GM21717 (cell line): ENCODE measurements at regions not wholly inside any gene's neighbourhood (a gene's known extent, or its start where the extent isn't known, plus 50 kb on each side); places are given as distances from the start of the nearest gene placed in this dataset.

Experiments used
- ATAC-seq: cut with Tn5 transposase; IDR thresholded peaks from one replicate; pipeline ENCODE4 v1.9.1; 2021; ENCODE audit warnings: mild to moderate bottlenecking, moderate library complexity; ENCODE audit not compliant: unreplicated experiment

DNA sequence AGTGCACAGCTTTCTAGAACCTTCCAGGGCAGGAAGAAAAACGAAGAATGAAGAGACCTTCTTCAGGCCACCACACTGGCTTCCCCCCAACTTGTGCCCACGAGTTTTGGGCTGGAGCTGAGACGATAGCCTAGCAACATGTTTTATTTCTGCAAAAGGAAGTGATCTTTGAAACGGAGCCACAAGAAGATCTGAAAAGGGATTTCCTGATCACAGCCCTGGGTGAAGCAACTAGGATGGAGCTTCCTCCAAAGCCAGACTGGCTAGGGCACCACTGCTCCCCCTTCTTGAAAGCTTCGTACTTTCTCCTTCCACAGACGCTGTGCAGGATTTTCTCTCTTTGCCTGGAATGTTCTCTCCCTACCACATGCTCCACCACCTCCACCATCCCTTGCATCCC is 418.3 kb downstream of the MED13L start:
- no peak for ATAC-seq

DNA sequence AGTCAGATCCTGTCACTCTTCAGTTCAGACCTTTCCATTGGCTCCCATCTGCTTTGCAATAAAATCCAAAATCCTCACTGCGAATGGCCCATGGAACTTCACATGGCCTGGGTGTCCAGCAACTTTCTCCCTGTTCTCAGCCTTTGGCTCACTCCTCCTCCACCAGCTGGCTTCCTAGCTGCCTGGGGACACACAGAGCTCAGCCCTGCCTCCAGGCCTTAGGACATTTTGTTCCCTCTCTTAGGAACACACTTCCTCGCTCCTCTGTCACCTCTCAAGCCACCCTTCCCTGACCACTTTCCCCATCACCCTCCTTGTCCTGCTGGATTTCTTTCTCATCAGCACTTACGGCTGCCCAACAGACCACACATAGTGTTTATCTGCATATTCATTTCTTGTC is 419.6 kb downstream of the MED13L start:
- ATAC-seq, result no peak

DNA sequence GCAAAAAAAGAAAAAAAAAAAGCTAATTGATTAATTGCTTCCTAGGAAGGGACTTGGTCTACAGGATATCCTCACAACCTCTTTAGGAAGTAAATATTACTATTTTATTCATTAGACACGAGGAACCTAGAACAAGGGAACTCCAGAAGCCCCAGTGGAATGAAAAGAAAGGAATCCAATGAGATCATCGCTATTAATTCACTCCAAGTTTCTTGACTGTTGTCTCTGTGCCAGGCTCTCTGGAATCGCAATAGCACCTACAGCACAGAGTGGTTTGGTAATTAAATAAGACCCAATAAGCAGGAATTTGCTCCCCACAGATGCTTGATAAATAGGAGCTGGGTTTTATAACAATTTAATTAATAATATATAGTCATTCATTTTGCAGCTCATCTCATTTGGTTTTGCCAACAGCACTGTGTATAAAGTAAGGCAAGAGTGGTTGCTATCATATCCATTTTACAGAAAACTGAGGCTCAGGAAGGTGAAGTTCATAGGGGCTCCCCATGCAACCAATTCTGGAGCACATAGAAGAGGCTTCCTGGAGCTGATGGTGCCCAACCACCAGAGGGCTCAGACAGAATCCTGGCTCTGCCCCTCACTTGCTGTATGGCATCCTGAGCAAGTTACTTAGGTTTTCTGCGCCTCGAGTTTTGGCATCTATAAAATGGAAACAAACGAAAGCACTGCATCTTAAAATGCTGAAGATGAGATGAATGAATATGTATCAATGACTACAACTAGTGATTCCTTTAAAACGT is 420.2 kb downstream of the MED13L start:
- ATAC-seq, result no peak

DNA sequence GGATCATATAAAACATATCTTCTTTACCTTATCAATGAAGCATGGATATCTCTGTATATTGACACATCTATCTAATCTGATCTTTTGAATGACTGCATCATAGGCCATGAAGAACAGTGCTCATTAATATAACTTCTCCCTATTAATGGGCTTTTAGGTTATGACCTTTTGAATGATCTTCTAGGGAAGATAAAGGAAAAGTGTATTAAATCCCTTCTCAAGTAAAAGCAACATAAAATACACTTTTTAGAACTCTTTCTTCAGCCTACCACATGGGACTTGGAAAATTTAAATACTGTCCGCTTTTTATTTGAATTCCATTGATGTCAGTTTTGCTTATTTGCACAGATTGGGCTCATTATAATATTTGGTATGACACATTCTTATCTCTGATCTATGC is 425.4 kb downstream of the MED13L start:
- ATAC-seq, result no peak

DNA sequence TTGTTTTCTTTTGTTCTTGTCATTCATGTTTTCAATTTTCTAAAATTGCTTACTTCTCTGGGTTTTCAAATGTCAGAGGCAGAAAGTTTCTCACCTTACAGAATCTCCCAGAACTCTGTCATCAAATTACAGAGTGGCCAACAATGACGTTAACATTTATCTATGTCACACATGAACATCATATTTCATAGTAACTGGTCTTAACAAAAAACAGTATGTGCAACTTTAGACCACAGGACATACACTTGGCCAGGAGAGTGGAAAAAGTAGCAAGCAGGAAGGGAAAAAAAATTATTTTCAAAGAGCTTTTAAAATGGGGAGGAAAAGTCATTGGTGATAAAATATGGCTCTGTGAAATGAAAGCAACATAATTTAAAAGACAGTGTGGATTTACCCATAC is 426.5 kb downstream of the MED13L start:
- ATAC-seq, result no peak

DNA sequence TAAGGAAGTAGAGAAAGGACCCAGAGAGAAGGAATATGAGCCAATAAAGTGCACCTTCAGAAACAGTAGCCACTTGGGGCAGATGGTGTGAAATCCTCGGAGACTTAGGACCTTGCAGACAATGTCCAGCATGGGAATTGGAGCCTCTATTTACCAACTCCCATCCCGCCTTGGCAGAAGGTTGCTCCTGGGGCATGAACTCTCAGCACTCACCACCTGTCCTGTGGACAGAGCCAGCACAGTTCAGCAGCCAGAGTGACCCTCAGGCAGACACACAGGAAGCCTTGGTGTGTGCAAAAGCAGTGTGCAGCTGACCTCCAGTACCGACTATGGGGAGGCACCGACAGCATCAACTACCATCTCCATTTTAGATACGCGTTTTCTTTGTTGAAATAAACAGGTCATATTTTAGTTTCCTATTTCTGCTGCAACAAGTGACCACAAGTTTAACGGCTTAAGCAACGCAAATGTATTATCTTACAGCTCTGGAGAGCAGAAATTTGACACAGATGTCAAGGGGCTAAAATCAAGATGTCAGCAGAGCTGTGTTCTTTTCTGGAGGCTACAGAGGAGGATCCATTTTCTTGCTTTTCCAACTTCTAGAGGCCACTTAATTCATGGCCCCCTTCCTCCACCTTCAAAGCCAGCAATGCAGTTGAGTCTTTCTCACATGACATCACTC is 428.1 kb downstream of the MED13L start:
- ATAC-seq, result no peak

DNA sequence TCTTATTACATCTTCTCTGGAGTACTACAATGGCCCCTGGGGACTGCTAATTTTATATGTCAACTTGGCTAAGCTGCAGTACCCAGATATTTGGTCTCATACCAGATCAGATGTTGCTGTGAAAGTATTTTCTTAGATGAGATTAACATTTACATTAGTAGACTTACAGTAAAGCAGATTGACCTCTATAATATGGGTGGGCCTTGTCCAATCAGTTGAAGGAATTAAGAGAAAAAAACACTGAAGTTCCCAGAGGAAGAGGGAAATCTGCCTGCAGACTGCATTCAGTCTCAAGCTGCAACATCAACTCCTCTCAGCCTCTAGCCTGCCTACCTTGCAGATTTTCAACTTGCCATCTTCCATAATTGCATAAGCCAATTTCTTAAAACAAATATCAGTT is 430.1 kb downstream of the MED13L start:
- no peak for ATAC-seq

DNA sequence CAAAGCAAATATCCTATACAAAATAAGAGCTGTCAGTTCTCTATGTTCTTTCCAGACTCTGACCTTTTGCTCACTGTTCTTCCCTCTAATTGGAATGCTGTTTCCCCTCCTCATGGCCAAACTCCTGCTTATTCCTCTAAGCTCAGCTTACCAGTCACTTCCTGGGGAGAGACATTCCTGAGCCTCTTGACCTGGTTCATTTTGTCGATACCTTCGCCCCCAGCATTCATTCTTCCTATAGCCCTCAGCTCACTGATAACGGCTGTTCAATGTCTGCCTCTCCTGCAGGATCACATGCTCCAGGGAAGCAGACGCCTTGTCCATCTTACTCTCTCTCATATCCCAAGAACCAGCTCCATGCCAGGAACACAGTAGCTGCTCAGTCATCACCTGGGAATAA is 431.0 kb downstream of the MED13L start:
- no peak for ATAC-seq

DNA sequence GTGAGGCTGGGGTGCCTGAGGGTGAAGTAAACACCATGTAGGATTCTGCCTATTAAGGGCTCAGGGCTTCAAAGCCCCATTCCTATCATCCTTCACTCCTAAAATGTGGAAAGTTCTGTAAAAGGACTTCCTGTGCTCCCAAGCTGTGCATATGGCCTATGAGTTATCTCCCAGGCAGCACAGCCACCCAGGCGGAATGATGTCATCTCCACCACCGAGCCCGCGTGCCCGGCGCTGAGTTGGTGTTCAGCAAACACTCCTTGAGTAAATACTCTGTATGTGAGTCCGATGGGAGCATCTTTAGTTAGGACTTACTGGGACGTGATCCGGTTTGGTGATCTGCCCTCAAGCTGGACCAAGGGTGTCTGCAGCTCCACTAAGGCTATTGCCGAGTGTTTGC is 437.3 kb downstream of the MED13L start:
- ATAC-seq, result no peak

DNA sequence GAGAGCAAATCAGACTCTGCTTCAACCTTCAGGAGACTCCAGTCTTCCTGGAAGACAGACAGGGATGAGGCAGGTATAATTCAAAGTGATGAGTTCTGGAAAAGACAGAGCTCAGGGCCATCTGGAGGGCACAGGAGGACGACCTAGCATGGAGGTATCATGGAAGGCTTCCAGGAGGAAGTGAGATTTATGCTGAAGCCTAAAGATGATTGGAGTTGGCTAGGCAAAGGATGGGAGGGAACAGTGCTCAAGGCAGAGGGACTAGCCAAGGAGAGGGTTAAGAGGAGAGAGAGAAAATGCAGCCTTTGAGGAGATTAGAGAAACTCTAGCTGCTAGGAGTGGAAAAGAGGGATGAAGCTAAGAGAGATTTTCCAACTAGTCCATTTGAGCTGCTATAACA is 438.5 kb downstream of the MED13L start:
- no peak for ATAC-seq

DNA sequence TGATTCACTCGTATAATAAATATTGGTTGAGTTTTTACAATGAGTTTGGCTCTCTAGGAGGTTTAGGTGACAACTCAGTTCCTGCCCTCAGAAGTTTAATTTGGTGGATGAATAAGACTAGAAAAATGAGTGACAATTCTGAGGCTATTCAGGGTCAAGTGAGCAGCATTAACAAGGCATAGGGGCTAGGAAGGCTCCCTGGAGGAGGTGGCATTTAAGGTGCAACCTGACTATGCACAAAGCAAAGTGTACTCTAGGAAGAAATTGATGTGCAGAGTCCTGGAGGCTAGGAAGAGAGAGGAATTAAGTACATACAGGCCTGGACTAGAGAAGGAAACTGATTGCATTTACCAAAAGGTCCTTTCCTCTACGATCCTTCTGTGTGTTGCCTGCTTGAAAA is 440.3 kb downstream of the MED13L start:
- ATAC-seq, result no peak

DNA sequence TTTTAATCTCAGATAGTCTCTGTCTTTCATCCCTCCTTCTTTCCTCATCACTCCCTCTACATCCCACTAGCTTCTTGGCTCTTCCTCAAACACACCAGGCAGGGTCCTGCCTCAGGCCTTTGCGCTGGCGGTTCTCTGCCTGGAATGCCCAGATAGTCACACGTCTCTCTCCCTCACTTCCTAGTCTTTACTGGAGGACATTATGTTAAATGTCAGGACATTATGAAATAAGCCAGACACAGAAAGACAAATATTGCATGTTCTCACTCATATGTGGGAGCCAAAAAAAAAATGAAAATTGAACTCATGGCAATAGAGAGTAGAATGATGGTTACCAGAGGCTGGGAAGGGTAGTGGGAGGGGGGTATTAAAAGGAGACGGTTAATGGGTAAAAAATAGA is 442.0 kb downstream of the MED13L start:
- ATAC-seq, result no peak

DNA sequence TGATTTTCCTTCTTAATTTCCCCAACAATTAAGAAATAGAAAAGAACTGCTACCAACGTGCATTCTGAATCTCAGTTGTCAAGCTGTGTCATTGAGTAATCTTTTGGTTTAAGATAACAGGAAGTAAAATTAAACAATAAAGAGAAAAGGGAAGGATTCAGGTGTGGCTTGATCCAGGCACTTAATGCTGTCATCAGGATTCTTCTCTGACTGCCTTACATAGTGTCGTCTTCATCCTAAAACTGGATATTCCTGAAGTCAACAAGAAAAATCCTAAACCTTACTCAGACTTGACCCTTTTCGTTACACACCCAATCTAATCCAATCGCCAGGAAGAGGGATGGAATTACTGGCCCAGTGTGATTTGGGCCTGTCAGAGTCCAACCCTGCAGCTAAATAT is 443.8 kb downstream of the MED13L start:
- ATAC-seq, result no peak

DNA sequence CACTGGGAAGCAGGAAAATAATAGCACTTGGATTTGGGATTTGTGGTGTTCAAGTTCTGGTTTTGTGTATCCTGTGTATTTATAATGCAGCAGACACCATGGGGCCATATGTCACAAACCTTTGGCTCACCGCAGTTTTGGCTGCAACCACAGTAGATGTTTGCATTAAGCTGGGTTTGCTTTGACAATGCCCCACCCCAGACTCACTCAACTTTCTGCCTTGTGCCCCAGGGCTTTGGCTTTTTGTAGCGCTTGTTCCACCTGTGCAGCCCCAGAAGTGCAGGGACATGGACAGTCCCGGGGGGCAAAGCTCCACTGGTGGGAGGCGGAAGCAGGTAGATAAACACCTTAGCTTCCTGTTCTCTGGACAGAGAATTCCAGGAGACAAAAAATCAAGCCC is 446.9 kb downstream of the MED13L start:
- no peak for ATAC-seq

DNA sequence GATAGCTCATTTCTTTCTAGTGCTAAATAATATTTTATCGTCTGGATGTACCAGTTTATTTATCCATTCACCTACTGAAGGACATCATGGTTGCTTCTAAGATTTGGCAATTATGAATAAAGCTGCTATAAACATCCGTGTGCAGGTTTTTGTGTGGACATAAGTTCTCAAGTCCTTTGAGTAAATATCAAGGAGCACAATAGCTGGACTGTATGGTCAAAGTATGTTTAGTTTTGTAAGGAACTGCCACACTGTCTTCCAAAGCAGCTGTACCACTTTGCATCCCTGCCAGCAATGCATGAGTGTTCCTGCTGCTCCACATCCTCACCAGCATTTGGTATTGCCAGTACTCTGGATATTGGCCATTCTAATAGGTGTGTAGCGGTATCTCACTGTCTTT is 447.4 kb downstream of the MED13L start:
- ATAC-seq, result no peak

DNA sequence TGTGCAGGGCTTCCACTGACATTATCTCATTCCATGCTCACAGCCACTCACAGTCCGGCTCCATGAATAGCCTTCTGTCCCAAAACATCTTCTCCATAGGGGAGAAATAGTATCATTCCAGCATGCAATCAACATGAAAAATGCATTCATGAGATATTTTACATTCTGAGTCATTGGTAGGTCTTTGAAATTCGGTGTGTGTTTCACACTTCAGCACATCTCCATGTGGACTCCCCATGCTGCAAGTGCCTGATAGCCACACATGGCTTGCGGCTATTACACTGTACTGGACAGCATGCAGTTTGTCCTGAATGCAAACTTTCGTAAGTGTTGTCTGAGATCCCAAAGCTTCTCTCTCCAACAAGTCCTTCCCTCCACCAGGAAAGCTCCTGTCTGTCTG is 449.3 kb downstream of the MED13L start:
- no peak for ATAC-seq

DNA sequence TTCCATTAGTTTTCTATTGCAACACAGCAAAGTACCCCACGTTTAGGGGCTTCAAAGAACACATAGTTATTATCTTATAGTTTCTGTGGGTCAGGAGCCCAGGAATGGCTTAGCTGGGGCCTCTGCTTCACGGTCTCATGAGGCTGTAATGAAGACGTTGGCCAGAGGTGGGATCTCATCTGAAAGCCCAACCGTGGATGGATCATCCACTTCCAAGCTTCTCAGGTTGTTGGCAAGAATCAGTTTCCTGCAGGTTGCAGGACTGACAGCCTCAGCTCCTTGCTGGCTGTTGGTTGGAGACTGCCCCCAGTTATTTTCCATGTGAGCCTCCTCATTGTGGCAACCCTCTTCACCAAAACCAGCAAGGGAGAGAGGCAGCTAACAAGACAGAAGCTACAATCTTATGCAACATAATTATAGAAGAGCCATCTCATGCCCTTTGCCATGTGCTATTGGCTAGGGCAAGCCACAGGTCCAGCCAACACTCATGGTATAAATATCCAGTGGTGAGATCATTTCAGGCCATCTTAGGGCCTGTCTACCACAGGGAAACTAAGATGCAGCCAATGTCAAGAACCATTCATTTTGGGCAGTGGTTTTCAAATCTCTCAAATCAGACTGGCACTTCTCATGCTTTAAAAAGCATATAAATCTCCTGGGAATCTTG is 452.4 kb downstream of the MED13L start:
- ATAC-seq, result no peak

DNA sequence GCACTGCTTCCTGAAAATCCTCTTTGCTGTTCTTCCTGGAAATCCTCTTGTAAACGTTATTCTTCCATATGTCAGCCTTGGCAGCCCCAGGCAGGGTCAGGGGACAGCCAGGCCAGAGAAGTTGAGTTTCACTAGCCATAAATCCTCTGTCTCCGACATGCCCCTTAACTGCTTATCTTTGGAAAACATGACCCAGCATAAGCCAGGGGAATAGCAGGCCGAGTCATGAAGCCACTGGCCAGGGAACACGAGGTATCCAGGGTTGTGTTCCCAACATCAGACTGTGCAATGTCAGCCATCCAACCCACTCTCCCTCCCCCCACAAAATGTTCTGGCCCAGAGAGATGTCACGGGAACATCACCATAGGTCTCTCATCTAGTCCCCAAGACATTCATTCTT is 453.9 kb downstream of the MED13L start:
- ATAC-seq, result no peak

DNA sequence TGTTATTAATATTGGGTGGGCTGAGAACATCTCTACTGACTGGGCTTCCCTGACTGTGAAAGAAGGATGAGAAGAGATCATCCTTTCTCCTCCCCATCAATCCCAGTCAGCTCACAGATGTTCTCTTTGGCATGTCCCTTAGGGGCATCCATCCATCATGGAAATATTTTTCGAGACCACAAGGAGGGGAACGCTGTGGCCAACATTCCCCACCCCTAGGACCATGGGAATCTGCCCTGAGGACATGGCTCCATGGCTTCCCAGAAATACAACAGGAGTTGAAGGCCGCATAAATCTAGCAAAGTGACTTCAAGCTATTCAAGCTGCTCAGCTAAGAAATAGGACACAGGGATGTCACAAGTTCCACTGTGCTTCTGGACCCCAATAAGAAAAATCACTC is 456.8 kb downstream of the MED13L start:
- ATAC-seq, result no peak

DNA sequence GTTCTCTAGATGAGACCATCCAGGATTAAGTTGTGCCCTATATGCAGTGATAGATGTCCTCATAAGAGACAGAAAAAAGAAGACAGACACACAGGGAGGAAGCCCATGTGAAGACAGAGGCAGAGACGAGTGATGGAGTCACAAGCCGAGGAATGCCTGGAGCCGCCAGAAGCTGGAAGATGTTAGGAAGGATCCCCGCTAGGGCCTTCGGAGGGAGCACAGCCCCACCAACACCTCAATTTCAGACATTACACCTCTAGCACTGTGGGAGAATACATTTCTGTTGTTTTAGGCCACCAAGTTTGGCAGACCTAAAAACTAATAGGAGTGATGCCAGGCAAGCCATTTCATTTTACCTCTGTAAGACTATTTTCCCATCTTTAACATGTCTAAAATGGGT is 458.5 kb downstream of the MED13L start:
- no peak for ATAC-seq

DNA sequence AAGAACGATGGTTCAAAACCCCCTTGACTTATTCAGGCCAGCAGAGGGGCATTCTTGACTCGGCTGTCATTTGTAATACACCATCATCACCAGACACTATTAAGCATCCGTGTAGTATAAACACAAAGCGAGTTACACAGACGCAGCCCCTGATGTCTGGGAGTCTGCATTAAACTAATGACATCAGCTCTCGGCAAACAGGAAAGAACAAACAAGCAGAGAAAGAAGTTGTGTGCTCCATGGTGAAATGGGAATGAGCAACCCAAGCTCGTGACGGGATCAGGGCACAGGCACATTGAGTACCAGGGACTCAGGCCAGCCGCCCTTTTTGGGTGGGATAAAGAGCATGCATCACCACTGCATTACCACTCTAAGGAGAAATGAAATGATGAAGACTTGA is 460.1 kb downstream of the MED13L start:
- ATAC-seq, result no peak

DNA sequence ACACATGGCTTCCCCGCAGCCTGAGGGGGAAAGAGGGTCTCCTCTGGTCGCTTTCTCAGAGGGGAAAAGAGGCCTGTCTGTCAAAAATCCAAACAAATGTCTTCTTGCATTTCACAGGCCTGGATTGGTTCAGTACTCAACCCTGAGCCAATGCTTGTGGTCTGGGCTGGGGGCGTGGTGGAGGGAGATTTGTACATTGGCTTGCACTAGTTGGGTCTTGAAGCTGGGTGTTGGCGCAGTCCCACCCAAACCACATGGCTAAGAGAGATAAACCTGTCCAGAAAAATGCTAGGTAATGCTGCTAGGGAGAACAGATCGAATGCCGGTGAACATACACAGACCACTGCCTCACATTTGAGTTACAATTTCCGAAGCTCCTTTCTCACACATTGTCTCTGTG is 461.6 kb downstream of the MED13L start:
- no peak for ATAC-seq
